Suprapubic skin (tissue), 4 donors: ENCODE measurements at regions not wholly inside any gene's neighbourhood (a gene's known extent, or its start where the extent isn't known, plus 50 kb on each side); places are given as distances from the start of the nearest gene placed in this dataset.

ENCODE experiments used
- DNase-seq, 2 donors: peaks; one replicate each; pipeline ENCODE4 v3.0.0-alpha.2; 2019; ENCODE audit warnings: low spot score in 2 of 2
- H3K27ac ChIP-seq: fragments of 200-600 bp; sonication (generic); one replicate; pipeline ENCODE4 v1.5.1; 2019
- H3K27me3 ChIP-seq: fragments of 200-600 bp; sonication (generic); one replicate; pipeline ENCODE4 v1.5.1; 2019
- H3K36me3 ChIP-seq: fragments of 200-600 bp; sonication (generic); one replicate; pipeline ENCODE4 v1.5.1; 2019
- H3K4me1 ChIP-seq: fragments of 200-600 bp; sonication (generic); one replicate; pipeline ENCODE4 v1.5.1; 2019
- H3K4me3 ChIP-seq: fragments of 200-600 bp; sonication (generic); one replicate; pipeline ENCODE4 v1.5.1; 2019; ENCODE audit warnings: mild to moderate bottlenecking
- H3K9me3 ChIP-seq: fragments of 200-600 bp; sonication (generic); one replicate; pipeline ENCODE4 v1.5.1; 2019
- CTCF ChIP-seq, 2 donors: fragments of 200-600 bp in 1 of 2; fragments of 450-650 bp in 1 of 2; sonication (generic) in 1 of 2; IDR thresholded peaks; one replicate each; pipeline ENCODE4 v1.5.1; 2016 to 2019; ENCODE audit warnings: antibody characterized with exemption in 2 of 2, mild to moderate bottlenecking in 1 of 2, moderate library complexity in 1 of 2
- EP300 ChIP-seq: sonication (generic); formaldehyde crosslinking; IDR thresholded peaks from one replicate; pipeline ENCODE4 v1.6.1; 2017; ENCODE audit warnings: antibody characterized with exemption
- POLR2A ChIP-seq, 2 donors: fragments of 450-650 bp; IDR thresholded peaks; one replicate each; pipeline ENCODE4 v1.6.1; 2017; ENCODE audit warnings: antibody characterized with exemption in 2 of 2, mild to moderate bottlenecking in 2 of 2, moderate library complexity in 2 of 2
- POLR2AphosphoS5 ChIP-seq, 3 donors: sonication (generic); formaldehyde crosslinking; IDR thresholded peaks; one replicate each; pipeline ENCODE4 v1.6.1; 2017; ENCODE audit warnings: antibody characterized with exemption in 3 of 3
- WGBS: methylation state at CpG from one replicate; pipeline ENCODE4 v1.1.5; 2018; 5-methylcytosine and 5-hydroxymethylcytosine counted together

- Histone ChIP-seq H3K36me3 (no peaks in the 10 kb centered on the region), H3K4me1 (no peaks in the 10 kb centered on the region), H3K27ac (no peak overlapping the region), H3K4me3 (no peak overlapping the region), H3K27me3 (no peaks in the 10 kb centered on the region), H3K9me3 (no peaks in the 10 kb centered on the region)
- WGBS: 92% methylated on average over 2 of the region's 2 CpGs
- no peak for TF ChIP-seq CTCF (IDR thresholded peaks at IDR 0.05)
- no peak for TF ChIP-seq POLR2AphosphoS5 (IDR thresholded peaks at IDR 0.05)
- TF ChIP-seq EP300: no peak
- no peak for TF ChIP-seq POLR2A (IDR thresholded peaks at IDR 0.05)
- DNase-seq: no peak
Measured at GRCh38 chr7:41813286-41813685, 110.4 kb upstream of the INHBA start.

GRCh38 chr7:41811941-41812340, 109.1 kb upstream of the INHBA start:
- no peaks in the 10 kb centered on the region for H3K4me1 ChIP-seq
- H3K27ac ChIP-seq: no peak overlapping the region
- no peak for TF ChIP-seq POLR2AphosphoS5 (IDR thresholded peaks at IDR 0.05)
- no peak for TF ChIP-seq EP300
- no peak for TF ChIP-seq CTCF (IDR thresholded peaks at IDR 0.05)
- no peak for TF ChIP-seq POLR2A (IDR thresholded peaks at IDR 0.05)

GRCh38 chr7:41809940-41810576, 107.2 kb upstream of the INHBA start:
- H3K27ac ChIP-seq: no peak overlapping the region

More at GRCh38 chr7:41811941-41812340, 109.1 kb upstream of the INHBA start:
- DNase-seq: no peak
- no peak overlapping the region for H3K4me3 ChIP-seq
- H3K9me3 ChIP-seq: no peaks in the 10 kb centered on the region
- H3K27me3 ChIP-seq: no peaks in the 10 kb centered on the region
- H3K36me3 ChIP-seq: no peaks in the 10 kb centered on the region

GRCh38 chr7:41809529-41809939, 106.6 kb upstream of the INHBA start:
- no peaks in the 10 kb centered on the region for H3K4me1 ChIP-seq
- TF ChIP-seq EP300 (no peak), POLR2A (IDR thresholded peaks at IDR 0.05) (no peak), POLR2AphosphoS5 (IDR thresholded peaks at IDR 0.05) (no peak), CTCF (IDR thresholded peaks at IDR 0.05) (no peak)
- no peaks in the 10 kb centered on the region for H3K36me3 ChIP-seq

More at GRCh38 chr7:41809940-41810576, 107.2 kb upstream of the INHBA start:
- TF ChIP-seq CTCF (IDR thresholded peaks at IDR 0.05): no peak
- no peak for TF ChIP-seq POLR2A (IDR thresholded peaks at IDR 0.05)
- TF ChIP-seq EP300: no peak
- no peak for DNase-seq
- Histone ChIP-seq H3K4me3 (no peak overlapping the region), H3K4me1 (no peaks in the 10 kb centered on the region), H3K27me3 (no peaks in the 10 kb centered on the region), H3K9me3 (no peaks in the 10 kb centered on the region), H3K36me3 (no peaks in the 10 kb centered on the region)
- 79% methylated on average over 13 of the region's 13 CpGs for WGBS

GRCh38 chr7:41809116-41809515, 106.2 kb upstream of the INHBA start:
- Histone ChIP-seq H3K4me3 (no peak overlapping the region), H3K4me1 (no peaks in the 10 kb centered on the region), H3K36me3 (no peaks in the 10 kb centered on the region), H3K27me3 (no peaks in the 10 kb centered on the region), H3K27ac (no peak overlapping the region), H3K9me3 (no peaks in the 10 kb centered on the region)
- WGBS: 90% methylated on average over 2 of the region's 2 CpGs
- no peak for TF ChIP-seq EP300
- TF ChIP-seq POLR2AphosphoS5 (IDR thresholded peaks at IDR 0.05): no peak
- DNase-seq: no peak

More at GRCh38 chr7:41809529-41809939, 106.6 kb upstream of the INHBA start:
- Histone ChIP-seq H3K27me3 (no peaks in the 10 kb centered on the region), H3K4me3 (no peak overlapping the region), H3K9me3 (no peaks in the 10 kb centered on the region), H3K27ac (no peak overlapping the region)
- WGBS: 73% methylated on average over 1 of the region's 1 CpG
- DNase-seq: no peak

- Histone ChIP-seq H3K36me3 (no peaks in the 10 kb centered on the region), H3K4me3 (no peak overlapping the region), H3K27ac (no peak overlapping the region), H3K4me1 (no peaks in the 10 kb centered on the region), H3K27me3 (no peaks in the 10 kb centered on the region), H3K9me3 (no peaks in the 10 kb centered on the region)
- WGBS: 87% methylated on average over 3 of the region's 3 CpGs
- TF ChIP-seq POLR2A (IDR thresholded peaks at IDR 0.05) (no peak), POLR2AphosphoS5 (IDR thresholded peaks at IDR 0.05) (no peak), CTCF (IDR thresholded peaks at IDR 0.05) (no peak), EP300 (no peak)
- no peak for DNase-seq
Measured at GRCh38 chr7:41808541-41808940, 105.7 kb upstream of the INHBA start.
